GM12864 (cell line): ENCODE measurements at regions not wholly inside any gene's neighbourhood (a gene's known extent, or its start where the extent isn't known, plus 50 kb on each side); places are given as distances from the start of the nearest gene placed in this dataset.

ENCODE experiments used
- DNase-seq: peaks from one replicate; pipeline ENCODE4 v3.0.0-alpha.2; 2011; ENCODE audit warnings: low read depth
- H3K4me3 ChIP-seq: 2 replicates; pipeline ENCODE4 v1.5.1; 2011; ENCODE audit warnings: mild to moderate bottlenecking, low read depth, low read length, control low read depth
- TF ChIP-seq, protein P1 (sequence below): IDR thresholded peaks from 2 replicates; pipeline ENCODE4 v1.5.1; 2011; ENCODE audit warnings: low read depth, mild to moderate bottlenecking, moderate library complexity, low read length, control low read depth, inconsistent platforms; ENCODE audit errors: missing control alignments

DNA sequence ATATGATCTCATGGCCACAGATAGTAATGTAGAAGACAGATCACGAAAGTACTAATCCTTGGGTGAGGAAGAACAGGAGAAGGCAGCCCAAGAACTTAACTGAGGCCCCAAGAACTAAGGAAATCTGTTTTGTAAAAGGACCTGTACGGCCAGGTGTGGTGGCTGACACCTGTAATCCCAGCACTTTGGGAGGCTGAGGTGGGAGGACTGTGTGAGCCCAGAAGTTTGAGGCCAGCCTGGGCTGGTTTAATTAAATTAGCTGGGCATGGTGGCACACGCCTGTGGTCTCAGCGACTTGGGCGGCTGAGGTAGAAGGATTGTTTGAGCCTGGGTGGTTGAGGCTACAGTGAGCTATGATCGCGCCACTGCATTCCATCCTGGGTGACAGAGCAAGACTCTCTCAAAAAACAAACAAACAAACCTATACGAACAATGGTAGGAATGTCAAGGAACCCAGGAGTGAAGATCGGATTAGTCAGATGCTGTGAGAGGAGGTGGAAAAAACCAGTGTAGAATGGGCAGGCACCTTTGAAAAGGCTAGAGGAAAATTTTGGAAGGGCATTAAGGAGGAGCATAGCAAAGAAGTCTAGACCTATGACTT, 283.8 kb upstream of the DMRT1 start:
- TF ChIP-seq, protein P1, sequence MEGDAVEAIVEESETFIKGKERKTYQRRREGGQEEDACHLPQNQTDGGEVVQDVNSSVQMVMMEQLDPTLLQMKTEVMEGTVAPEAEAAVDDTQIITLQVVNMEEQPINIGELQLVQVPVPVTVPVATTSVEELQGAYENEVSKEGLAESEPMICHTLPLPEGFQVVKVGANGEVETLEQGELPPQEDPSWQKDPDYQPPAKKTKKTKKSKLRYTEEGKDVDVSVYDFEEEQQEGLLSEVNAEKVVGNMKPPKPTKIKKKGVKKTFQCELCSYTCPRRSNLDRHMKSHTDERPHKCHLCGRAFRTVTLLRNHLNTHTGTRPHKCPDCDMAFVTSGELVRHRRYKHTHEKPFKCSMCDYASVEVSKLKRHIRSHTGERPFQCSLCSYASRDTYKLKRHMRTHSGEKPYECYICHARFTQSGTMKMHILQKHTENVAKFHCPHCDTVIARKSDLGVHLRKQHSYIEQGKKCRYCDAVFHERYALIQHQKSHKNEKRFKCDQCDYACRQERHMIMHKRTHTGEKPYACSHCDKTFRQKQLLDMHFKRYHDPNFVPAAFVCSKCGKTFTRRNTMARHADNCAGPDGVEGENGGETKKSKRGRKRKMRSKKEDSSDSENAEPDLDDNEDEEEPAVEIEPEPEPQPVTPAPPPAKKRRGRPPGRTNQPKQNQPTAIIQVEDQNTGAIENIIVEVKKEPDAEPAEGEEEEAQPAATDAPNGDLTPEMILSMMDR, result no peak
- H3K4me3 ChIP-seq, result no peak overlapping the region
- DNase-seq, result no peak

DNA sequence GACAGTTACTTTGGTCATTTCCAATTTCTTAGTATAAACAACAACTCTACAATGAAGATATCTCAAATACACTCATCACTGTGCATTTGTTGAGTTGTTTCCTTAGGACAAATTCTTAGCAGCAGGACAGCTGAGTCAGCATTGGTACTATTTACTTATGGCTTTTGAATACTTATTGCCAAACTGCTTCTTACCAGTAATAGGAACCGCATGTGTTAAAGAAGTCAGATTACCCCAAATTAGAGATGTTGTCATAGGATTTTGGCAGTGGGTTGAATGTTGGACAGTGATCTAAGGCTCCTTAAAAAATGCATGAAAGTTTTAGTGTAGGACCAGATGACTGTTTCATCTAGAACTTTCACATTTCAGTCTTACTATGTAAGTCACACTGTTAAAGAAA, 280.1 kb upstream of the DMRT1 start:
- H3K4me3 ChIP-seq, result no peak overlapping the region
- no peak for DNase-seq
- TF ChIP-seq, protein P1, result no peak

DNA sequence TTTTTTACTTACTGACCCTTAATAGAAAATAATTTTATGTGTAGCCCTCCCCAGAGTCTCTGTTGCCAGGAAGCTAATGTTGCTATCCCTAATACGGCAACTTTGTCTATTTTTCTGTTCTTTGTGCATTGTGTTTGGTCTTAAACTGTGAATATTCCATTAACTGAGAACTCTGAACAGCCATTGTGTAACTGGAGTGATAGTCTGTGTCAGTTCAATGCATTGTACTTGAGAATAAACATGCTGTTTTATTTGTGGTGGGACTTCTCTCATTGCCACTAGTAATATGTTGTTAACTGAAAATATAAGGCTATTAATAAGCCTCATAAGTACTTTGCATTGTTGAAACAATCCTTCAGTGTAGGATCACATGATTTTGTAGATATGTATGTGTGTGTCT, 278.3 kb upstream of the DMRT1 start:
- TF ChIP-seq, protein P1, result no peak
- no peak overlapping the region for H3K4me3 ChIP-seq
- DNase-seq, result no peak

DNA sequence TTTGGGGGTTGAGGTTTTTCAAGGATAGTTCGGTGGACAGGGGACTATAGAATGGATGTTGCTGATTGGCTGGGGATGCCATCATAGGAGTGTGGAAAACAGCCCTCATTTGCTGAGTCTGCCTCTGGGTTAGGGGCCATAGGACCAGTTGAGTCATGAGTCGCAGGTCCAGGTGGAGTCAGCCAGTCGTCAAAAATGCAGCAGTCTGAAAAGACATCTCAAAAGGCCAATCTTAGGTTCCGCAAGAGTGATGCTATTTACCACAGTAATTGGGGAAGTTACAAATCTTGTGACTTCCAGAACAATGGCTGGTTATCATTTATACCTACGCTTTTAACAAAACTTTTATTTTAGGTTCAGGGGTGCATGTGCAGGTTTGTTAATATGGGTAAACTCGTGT, 276.0 kb upstream of the DMRT1 start:
- no peak overlapping the region for H3K4me3 ChIP-seq
- DNase-seq, result no peak
- TF ChIP-seq, protein P1, result no peak

DNA sequence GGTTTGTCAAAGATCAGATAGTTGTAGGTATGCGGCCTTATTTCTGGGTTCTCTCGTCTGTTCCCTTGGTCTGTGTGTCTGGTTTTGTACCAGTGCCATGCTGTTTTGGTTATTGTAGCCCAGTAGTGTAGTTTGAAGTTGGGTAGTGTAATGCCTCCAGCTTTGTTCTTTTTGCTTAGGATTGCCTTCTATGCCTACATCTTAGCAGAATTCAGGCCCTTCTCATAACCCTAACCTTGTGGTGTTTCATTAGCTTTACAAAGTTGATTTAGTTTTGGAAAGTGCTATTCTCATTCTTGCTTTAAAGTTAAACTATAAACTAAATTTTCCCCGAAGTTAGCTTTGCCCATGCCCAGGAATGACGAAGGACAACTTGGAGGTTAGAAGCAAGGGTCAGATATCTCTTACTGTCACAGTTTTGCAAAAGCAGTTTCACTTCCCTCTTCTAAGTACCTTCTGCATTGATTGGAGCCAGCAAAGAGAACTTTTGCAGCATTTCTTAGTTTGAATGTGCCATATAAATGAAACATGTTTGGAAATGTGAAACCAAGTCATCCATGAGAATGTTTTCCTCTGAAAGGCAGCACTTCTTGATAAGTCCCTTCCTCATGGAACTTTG, 274.3 kb upstream of the DMRT1 start:
- TF ChIP-seq, protein P1, result no peak
- H3K4me3 ChIP-seq, result no peak overlapping the region
- DNase-seq, result peak; percentile 12

DNA sequence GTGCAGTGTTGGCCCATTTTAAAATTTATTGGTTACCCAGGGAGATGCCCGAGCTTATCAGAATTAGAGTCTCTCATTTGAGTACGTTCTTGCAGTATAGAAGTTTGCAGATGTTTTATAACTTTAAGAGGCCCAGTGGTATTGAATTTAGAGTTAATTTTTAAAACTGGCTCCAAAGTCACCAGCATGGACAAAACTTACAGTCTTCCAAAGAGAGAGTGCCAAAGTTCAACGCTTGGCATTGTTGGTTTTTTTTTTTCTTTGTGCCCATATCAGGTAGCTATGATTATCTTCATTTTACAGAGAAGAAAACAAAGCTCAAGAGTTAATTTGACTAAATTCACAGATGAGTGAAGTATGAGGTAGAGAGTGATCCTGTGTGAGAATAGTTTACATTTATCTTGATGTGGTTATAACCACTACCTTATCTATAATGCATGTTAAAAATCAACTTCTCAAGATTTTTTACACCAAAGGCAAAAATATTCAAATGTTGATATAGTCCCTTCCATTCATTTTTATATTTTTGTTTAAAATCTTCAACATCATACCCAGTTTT, 273.7 kb upstream of the DMRT1 start:
- TF ChIP-seq, protein P1, result no peak
- H3K4me3 ChIP-seq, result no peak overlapping the region
- no peak for DNase-seq

DNA sequence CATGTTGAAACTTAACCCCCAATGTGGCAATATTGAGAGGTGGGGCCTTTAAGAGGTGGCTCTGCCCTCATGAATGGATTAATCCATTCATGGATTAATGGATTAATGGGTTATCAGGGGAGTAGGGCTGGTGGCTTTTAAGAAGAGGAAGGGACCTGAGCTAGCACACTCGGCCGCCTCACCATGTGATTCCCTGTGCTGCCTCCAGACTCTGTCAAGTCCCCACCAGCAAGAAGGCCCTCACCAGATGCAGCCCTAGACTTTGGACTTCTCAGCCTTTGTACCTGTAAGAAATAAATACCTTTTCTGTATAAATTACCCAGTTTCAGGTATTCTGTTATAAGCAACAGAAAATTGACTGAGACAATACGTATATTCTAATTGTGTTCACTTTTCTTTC, 272.2 kb upstream of the DMRT1 start:
- TF ChIP-seq, protein P1, result no peak
- H3K4me3 ChIP-seq, result no peak overlapping the region
- no peak for DNase-seq
